ENCODE measurements at regions not wholly inside any gene's neighbourhood (a gene's known extent, or its start where the extent isn't known, plus 50 kb on each side); places are given as distances from the start of the nearest gene placed in this dataset.

- no peak overlapping the region for H3K9ac ChIP-seq
- DNase-seq, result peak; percentile 51
- ChIA-PET CTCF (interaction anchor here (0.7 to 2.3 kb wide), 5 partner anchors 9 to 141 kb away, joined by 3 to 7 read pairs (median 3); no protein-coding TSS in a partner anchor), POLR2A (no interaction called here)
- WGBS (ENCODE audit: low lambda C conversion rate), result 58% methylated on average over 17 of the region's 17 CpGs
- H3K27me3 ChIP-seq (ENCODE audit: insufficient read depth), result no peaks in the 10 kb centered on the region
- no peak overlapping the region for H3K4me3 ChIP-seq (ENCODE audit: low read depth in 2 of 2, low read length in 1 of 2)
- H3K27ac ChIP-seq (ENCODE audit: low read depth in 2 of 2, low read length in 1 of 2), result no peak overlapping the region
- H3F3A ChIP-seq (replicated peaks; ENCODE audit: insufficient read depth), result no peaks in the 10 kb centered on the region
- H3K36me3 ChIP-seq (replicated peaks in 1 of 2; ENCODE audit: control insufficient read depth in 1 of 2, insufficient read depth in 2 of 2, low read length in 1 of 2), result no peaks in the 10 kb centered on the region
- H4K20me1 ChIP-seq (ENCODE audit: insufficient read depth), result no peaks in the 10 kb centered on the region
- TF ChIP-seq, protein P1, sequence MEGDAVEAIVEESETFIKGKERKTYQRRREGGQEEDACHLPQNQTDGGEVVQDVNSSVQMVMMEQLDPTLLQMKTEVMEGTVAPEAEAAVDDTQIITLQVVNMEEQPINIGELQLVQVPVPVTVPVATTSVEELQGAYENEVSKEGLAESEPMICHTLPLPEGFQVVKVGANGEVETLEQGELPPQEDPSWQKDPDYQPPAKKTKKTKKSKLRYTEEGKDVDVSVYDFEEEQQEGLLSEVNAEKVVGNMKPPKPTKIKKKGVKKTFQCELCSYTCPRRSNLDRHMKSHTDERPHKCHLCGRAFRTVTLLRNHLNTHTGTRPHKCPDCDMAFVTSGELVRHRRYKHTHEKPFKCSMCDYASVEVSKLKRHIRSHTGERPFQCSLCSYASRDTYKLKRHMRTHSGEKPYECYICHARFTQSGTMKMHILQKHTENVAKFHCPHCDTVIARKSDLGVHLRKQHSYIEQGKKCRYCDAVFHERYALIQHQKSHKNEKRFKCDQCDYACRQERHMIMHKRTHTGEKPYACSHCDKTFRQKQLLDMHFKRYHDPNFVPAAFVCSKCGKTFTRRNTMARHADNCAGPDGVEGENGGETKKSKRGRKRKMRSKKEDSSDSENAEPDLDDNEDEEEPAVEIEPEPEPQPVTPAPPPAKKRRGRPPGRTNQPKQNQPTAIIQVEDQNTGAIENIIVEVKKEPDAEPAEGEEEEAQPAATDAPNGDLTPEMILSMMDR (IDR thresholded peaks at IDR 0.05), result peak; percentile 7; the same call in 1 of the 2 replicates
- TF ChIP-seq GATA2 (CRISPR knock-in tag; IDR thresholded peaks at IDR 0.05) (no peak), SIN3A (IDR thresholded peaks at IDR 0.05; ENCODE audit: borderline replicate concordance, low read depth, low read length) (no peak)
- no peak overlapping the region for H3K4me2 ChIP-seq
- no peak overlapping the region for H2AFZ ChIP-seq (ENCODE audit: low read depth)
- no peaks in the 10 kb centered on the region for H3K9me2 ChIP-seq
- no peaks in the 10 kb centered on the region for H3K79me2 ChIP-seq (ENCODE audit: insufficient read depth)
- H3K9me3 ChIP-seq, result no peaks in the 10 kb centered on the region
- peaks cover 0 to 3% of the 10 kb centered on the region in 2 experiments; a peak in 1 of 4 replicates for H3K4me1 ChIP-seq (ENCODE audit: control insufficient read depth in 1 of 2, insufficient read depth in 2 of 2, low read depth in 1 of 2, low read length in 1 of 2)
These were observed 72.8 kb upstream of the ANKRD34C start for GRCh38 chr15:79209690-79210089.

DNA sequence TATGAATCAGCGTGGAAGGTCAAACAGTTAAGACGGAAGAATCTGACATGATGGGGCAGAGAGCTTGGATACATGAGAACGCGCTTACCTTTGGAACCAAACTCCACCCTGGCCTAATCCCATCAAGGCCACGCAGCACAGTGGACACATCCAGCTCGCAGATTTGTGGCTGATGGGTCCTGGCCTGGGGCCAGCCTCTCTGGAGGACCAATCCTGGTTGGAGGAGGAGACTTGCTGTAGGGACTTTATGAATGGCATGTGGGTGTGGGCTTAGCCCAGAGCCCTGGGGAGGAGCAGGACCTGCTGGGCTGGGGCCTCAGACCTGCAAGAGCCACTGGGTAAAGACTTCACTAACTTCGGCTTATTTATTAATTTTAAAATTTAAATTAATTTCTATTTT lies 73.4 kb upstream of the ANKRD34C start:
- 80% methylated on average over 6 of the region's 7 CpGs for WGBS (ENCODE audit: low lambda C conversion rate)
- H3K79me2 ChIP-seq (ENCODE audit: insufficient read depth), result no peaks in the 10 kb centered on the region
- H3K9ac ChIP-seq, result no peak overlapping the region
- ChIA-PET POLR2A (no interaction called here), CTCF (interaction anchor here (0.7 to 5.3 kb wide), 8 partner anchors 9 to 181 kb away, joined by 3 to 29 read pairs (median 4); no protein-coding TSS in a partner anchor)
- H3K9me2 ChIP-seq, result no peaks in the 10 kb centered on the region
- no peaks in the 10 kb centered on the region for H3K9me3 ChIP-seq
- no peak overlapping the region for H2AFZ ChIP-seq (ENCODE audit: low read depth)
- TF ChIP-seq FOXJ3 (CRISPR knock-in tag; IDR thresholded peaks at IDR 0.05), result no peak
- no peak for TF ChIP-seq SIN3A (IDR thresholded peaks at IDR 0.05; ENCODE audit: borderline replicate concordance, low read depth, low read length)
- no peak for TF ChIP-seq RFX5 (IDR thresholded peaks at IDR 0.05; ENCODE audit: low read length)
- no peak for TF ChIP-seq NFIC (IDR thresholded peaks at IDR 0.05; ENCODE audit: borderline replicate concordance)
- no peaks in the 10 kb centered on the region for H3K36me3 ChIP-seq (replicated peaks in 1 of 2; ENCODE audit: control insufficient read depth in 1 of 2, insufficient read depth in 2 of 2, low read length in 1 of 2)
- H3K27me3 ChIP-seq (ENCODE audit: insufficient read depth), result no peaks in the 10 kb centered on the region
- no peak overlapping the region for H3K4me2 ChIP-seq
- no peak overlapping the region for H3K27ac ChIP-seq (ENCODE audit: low read depth in 2 of 2, low read length in 1 of 2)
- no peak for DNase-seq
- H4K20me1 ChIP-seq (ENCODE audit: insufficient read depth), result no peaks in the 10 kb centered on the region
- no peaks in the 10 kb centered on the region for H3F3A ChIP-seq (replicated peaks; ENCODE audit: insufficient read depth)
- peaks cover 0 to 3% of the 10 kb centered on the region in 2 experiments; a peak in 1 of 4 replicates for H3K4me1 ChIP-seq (ENCODE audit: control insufficient read depth in 1 of 2, insufficient read depth in 2 of 2, low read depth in 1 of 2, low read length in 1 of 2)
- no peak overlapping the region for H3K4me3 ChIP-seq (ENCODE audit: low read depth in 2 of 2, low read length in 1 of 2)

GRCh38 chr15:79208179-79208578 lies 74.3 kb upstream of the ANKRD34C start:
- ChIA-PET POLR2A (no interaction called here), CTCF (interaction anchor here (0.8 to 5.3 kb wide), 6 partner anchors 10 to 180 kb away, joined by 3 to 37 read pairs (median 6); no protein-coding TSS in a partner anchor)
- TF ChIP-seq REST (IDR thresholded peaks at IDR 0.05; ENCODE audit: low read depth, low read length), result peak; percentile 84
- no peak for TF ChIP-seq FOSL2 (IDR thresholded peaks at IDR 0.05; ENCODE audit: borderline replicate concordance, low read depth)
- no peak for TF ChIP-seq FOXJ3 (CRISPR knock-in tag; IDR thresholded peaks at IDR 0.05)
- WGBS (ENCODE audit: low lambda C conversion rate), result 1% methylated on average over 3 of the region's 3 CpGs
- no peak for DNase-seq
- Histone ChIP-seq H3K27me3 (ENCODE audit: insufficient read depth) (no peaks in the 10 kb centered on the region), H2AFZ (ENCODE audit: low read depth) (no peak overlapping the region), H3K36me3 (replicated peaks in 1 of 2; ENCODE audit: control insufficient read depth in 1 of 2, insufficient read depth in 2 of 2, low read length in 1 of 2) (no peaks in the 10 kb centered on the region), H3K79me2 (ENCODE audit: insufficient read depth) (no peaks in the 10 kb centered on the region), H3K9me3 (no peaks in the 10 kb centered on the region), H4K20me1 (ENCODE audit: insufficient read depth) (no peaks in the 10 kb centered on the region), H3K4me2 (no peak overlapping the region), H3K9ac (no peak overlapping the region), H3K9me2 (no peaks in the 10 kb centered on the region), H3F3A (replicated peaks; ENCODE audit: insufficient read depth) (no peaks in the 10 kb centered on the region), H3K4me3 (ENCODE audit: low read depth in 2 of 2, low read length in 1 of 2) (no peak overlapping the region), H3K27ac (ENCODE audit: low read depth in 2 of 2, low read length in 1 of 2) (no peak overlapping the region), H3K4me1 (ENCODE audit: control insufficient read depth in 1 of 2, insufficient read depth in 2 of 2, low read depth in 1 of 2, low read length in 1 of 2) (peaks cover 0 to 3% of the 10 kb centered on the region in 2 experiments; a peak in 1 of 4 replicates)
